ENCODE measurements at regions not wholly inside any gene's neighbourhood (a gene's known extent, or its start where the extent isn't known, plus 50 kb on each side); places are given as distances from the start of the nearest gene placed in this dataset.

- no peak for TF ChIP-seq CTCF (IDR thresholded peaks at IDR 0.05; ENCODE audit: low read depth, low read length)
- H3K27ac ChIP-seq: no peak overlapping the region
- no peak for DNase-seq
Measured at GRCh38 chr5:155959082-155959481, 367.9 kb upstream of the SGCD start.

GRCh38 chr5:155960177-155960576 is 366.8 kb upstream of the SGCD start:
- Histone ChIP-seq H3K27ac (no peak overlapping the region), H3K4me3 (ENCODE audit: low read depth, low read length) (no peak overlapping the region), H3K36me3 (no peaks in the 10 kb centered on the region), H3K9me3 (ENCODE audit: severe bottlenecking) (no peaks in the 10 kb centered on the region), H3K27me3 (ENCODE audit: insufficient read depth, low read depth, severe bottlenecking) (no peaks in the 10 kb centered on the region)
- no peak for TF ChIP-seq CTCF (IDR thresholded peaks at IDR 0.05; ENCODE audit: low read depth, low read length)
- no peak for DNase-seq

More at GRCh38 chr5:155959082-155959481, 367.9 kb upstream of the SGCD start:
- Histone ChIP-seq H3K4me3 (ENCODE audit: low read depth, low read length) (no peak overlapping the region), H3K9me3 (ENCODE audit: severe bottlenecking) (no peaks in the 10 kb centered on the region), H3K27me3 (ENCODE audit: insufficient read depth, low read depth, severe bottlenecking) (no peaks in the 10 kb centered on the region), H3K36me3 (no peaks in the 10 kb centered on the region)

- Histone ChIP-seq H3K36me3 (no peaks in the 10 kb centered on the region), H3K27ac (no peak overlapping the region), H3K4me3 (ENCODE audit: low read depth, low read length) (no peak overlapping the region), H3K27me3 (ENCODE audit: insufficient read depth, low read depth, severe bottlenecking) (no peaks in the 10 kb centered on the region), H3K9me3 (ENCODE audit: severe bottlenecking) (peaks cover 3% of the 10 kb centered on the region)
- no peak for DNase-seq
- no peak for TF ChIP-seq CTCF (IDR thresholded peaks at IDR 0.05; ENCODE audit: low read depth, low read length)
Measured at GRCh38 chr5:155969537-155969936, 357.4 kb upstream of the SGCD start.

- H3K9me3 ChIP-seq (ENCODE audit: severe bottlenecking): no peaks in the 10 kb centered on the region
- no peak overlapping the region for H3K4me3 ChIP-seq (ENCODE audit: low read depth, low read length)
- no peak for DNase-seq
- no peaks in the 10 kb centered on the region for H3K27me3 ChIP-seq (ENCODE audit: insufficient read depth, low read depth, severe bottlenecking)
- no peaks in the 10 kb centered on the region for H3K36me3 ChIP-seq
- TF ChIP-seq CTCF (IDR thresholded peaks at IDR 0.05; ENCODE audit: low read depth, low read length): no peak
- H3K27ac ChIP-seq: no peak overlapping the region
Measured at GRCh38 chr5:155974369-155974768, 352.6 kb upstream of the SGCD start.

GRCh38 chr5:155978850-155979249 is 348.1 kb upstream of the SGCD start:
- Histone ChIP-seq H3K27me3 (ENCODE audit: insufficient read depth, low read depth, severe bottlenecking) (no peaks in the 10 kb centered on the region), H3K9me3 (ENCODE audit: severe bottlenecking) (no peaks in the 10 kb centered on the region), H3K4me3 (ENCODE audit: low read depth, low read length) (no peak overlapping the region), H3K27ac (peak overlapping the region; percentile 13; the same call in 1 of the 2 replicates), H3K36me3 (no peaks in the 10 kb centered on the region)
- no peak for DNase-seq
- no peak for TF ChIP-seq CTCF (IDR thresholded peaks at IDR 0.05; ENCODE audit: low read depth, low read length)

GRCh38 chr5:155982354-155982753 is 344.6 kb upstream of the SGCD start:
- no peaks in the 10 kb centered on the region for H3K27me3 ChIP-seq (ENCODE audit: insufficient read depth, low read depth, severe bottlenecking)
- H3K36me3 ChIP-seq: no peaks in the 10 kb centered on the region
- no peak overlapping the region for H3K27ac ChIP-seq
- DNase-seq: no peak
- TF ChIP-seq CTCF (IDR thresholded peaks at IDR 0.05; ENCODE audit: low read depth, low read length): no peak
- no peaks in the 10 kb centered on the region for H3K9me3 ChIP-seq (ENCODE audit: severe bottlenecking)
- H3K4me3 ChIP-seq (ENCODE audit: low read depth, low read length): no peak overlapping the region

All from WERI-Rb-1 (cell line).